Neural cell (in vitro differentiated cells): ENCODE measurements at regions not wholly inside any gene's neighbourhood (a gene's known extent, or its start where the extent isn't known, plus 50 kb on each side); places are given as distances from the start of the nearest gene placed in this dataset.

Experiments used
- EP300 ChIP-seq: fragments of 450-650 bp; conservative IDR thresholded peaks from 2 replicates; pipeline ENCODE4 v1.6.1; 2014; ENCODE audit warnings: antibody characterized with exemption, mild to moderate bottlenecking, moderate library complexity; ENCODE audit not compliant: poor library complexity, severe bottlenecking
- EZH2 ChIP-seq: fragments of 200-600, 300-800 bp; shearing (Covaris generic), sonication (generic); IDR thresholded peaks from 2 replicates; pipeline ENCODE4 v1.6.1; 2014; ENCODE audit warnings: antibody characterized with exemption, low read length, borderline replicate concordance, mild to moderate bottlenecking; ENCODE audit not compliant: insufficient read depth, poor library complexity, severe bottlenecking
- POLR2AphosphoS5 ChIP-seq: IDR thresholded peaks from 2 replicates; pipeline ENCODE4 v1.6.1; 2012
- TF ChIP-seq, protein P1 (sequence below): fragments of 450-650 bp; IDR thresholded peaks from 2 replicates; pipeline ENCODE4 v1.5.1; 2014; ENCODE audit warnings: antibody characterized with exemption, mild to moderate bottlenecking, moderate library complexity; ENCODE audit not compliant: poor library complexity, severe bottlenecking

DNA sequence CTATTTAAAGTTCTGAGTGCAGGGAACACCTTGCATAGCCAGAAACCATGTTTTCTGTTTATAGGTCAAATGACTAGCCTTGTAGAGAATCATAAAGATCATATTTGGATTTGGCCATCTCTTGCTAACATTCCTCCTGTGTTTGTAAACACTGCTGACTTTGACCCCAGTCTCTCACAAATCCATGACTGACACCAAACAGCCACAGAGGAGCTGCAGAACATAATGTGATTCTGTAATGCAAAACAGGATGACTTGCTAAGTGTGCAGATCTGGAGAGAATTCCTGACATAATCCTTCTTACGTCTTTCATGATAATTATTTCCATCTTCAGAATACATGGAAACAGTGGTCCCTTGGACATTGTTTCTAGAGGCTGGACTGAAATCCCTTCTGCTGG, 211.8 kb downstream of the BMP4 start:
- TF ChIP-seq, protein P1, sequence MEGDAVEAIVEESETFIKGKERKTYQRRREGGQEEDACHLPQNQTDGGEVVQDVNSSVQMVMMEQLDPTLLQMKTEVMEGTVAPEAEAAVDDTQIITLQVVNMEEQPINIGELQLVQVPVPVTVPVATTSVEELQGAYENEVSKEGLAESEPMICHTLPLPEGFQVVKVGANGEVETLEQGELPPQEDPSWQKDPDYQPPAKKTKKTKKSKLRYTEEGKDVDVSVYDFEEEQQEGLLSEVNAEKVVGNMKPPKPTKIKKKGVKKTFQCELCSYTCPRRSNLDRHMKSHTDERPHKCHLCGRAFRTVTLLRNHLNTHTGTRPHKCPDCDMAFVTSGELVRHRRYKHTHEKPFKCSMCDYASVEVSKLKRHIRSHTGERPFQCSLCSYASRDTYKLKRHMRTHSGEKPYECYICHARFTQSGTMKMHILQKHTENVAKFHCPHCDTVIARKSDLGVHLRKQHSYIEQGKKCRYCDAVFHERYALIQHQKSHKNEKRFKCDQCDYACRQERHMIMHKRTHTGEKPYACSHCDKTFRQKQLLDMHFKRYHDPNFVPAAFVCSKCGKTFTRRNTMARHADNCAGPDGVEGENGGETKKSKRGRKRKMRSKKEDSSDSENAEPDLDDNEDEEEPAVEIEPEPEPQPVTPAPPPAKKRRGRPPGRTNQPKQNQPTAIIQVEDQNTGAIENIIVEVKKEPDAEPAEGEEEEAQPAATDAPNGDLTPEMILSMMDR: no peak
- TF ChIP-seq EP300 (no peak), POLR2AphosphoS5 (no peak), EZH2 (no peak)
